Smooth muscle cell (in vitro differentiated cells): ENCODE measurements at regions not wholly inside any gene's neighbourhood (a gene's known extent, or its start where the extent isn't known, plus 50 kb on each side); places are given as distances from the start of the nearest gene placed in this dataset.

ENCODE experiments used
- DNase-seq: peaks from one replicate; lab custom pipeline; 2025; ENCODE audit not compliant: unreplicated experiment; lab: John Stamatoyannopoulos, UW
- H2AFZ ChIP-seq: fragments of 200-600 bp; sonication (generic); 2 replicates; pipeline ENCODE4 v1.6.0; 2016; ENCODE audit warnings: antibody characterized with exemption, low read depth, mild to moderate bottlenecking
- H3F3A ChIP-seq: fragments of 200-600 bp; sonication (generic); 2 replicates; pipeline ENCODE4 v1.6.0; 2017; ENCODE audit warnings: antibody characterized with exemption, low read depth
- H3K27ac ChIP-seq: fragments of 200-600 bp; sonication (generic); 2 replicates; pipeline ENCODE4 v1.5.1; 2016; ENCODE audit warnings: low read depth, mild to moderate bottlenecking
- H3K27me3 ChIP-seq: fragments of 200-600 bp; sonication (generic); 2 replicates; pipeline ENCODE4 v1.6.1; 2016; ENCODE audit warnings: low read depth, mild to moderate bottlenecking
- H3K36me3 ChIP-seq: fragments of 200-600 bp; sonication (generic); 2 replicates; pipeline ENCODE4 v1.5.1; 2016; ENCODE audit warnings: low read depth
- H3K4me1 ChIP-seq: fragments of 200-600 bp; sonication (generic); 2 replicates; pipeline ENCODE4 v1.5.1; 2016; ENCODE audit warnings: low read depth
- H3K4me2 ChIP-seq: fragments of 200-600 bp; sonication (generic); 2 replicates; pipeline ENCODE4 v1.6.0; 2016; ENCODE audit warnings: mild to moderate bottlenecking
- H3K4me3 ChIP-seq: fragments of 200-600 bp; sonication (generic); 2 replicates; pipeline ENCODE4 v1.5.1; 2016; ENCODE audit warnings: mild to moderate bottlenecking
- H3K79me2 ChIP-seq: fragments of 200-600 bp; sonication (generic); 2 replicates; pipeline ENCODE4 v1.6.0; 2016; ENCODE audit warnings: low read depth, mild to moderate bottlenecking
- H3K9ac ChIP-seq: fragments of 200-600 bp; sonication (generic); 2 replicates; pipeline ENCODE4 v1.6.0; 2016; ENCODE audit warnings: low read depth
- H3K9me3 ChIP-seq: fragments of 200-600 bp; sonication (generic); replicated peaks from 2 replicates; pipeline ENCODE4 v1.5.1; 2016; ENCODE audit warnings: low read depth
- H4K20me1 ChIP-seq: fragments of 200-600 bp; sonication (generic); 2 replicates; pipeline ENCODE4 v1.6.0; 2016; ENCODE audit warnings: low read depth
- CTCF ChIP-seq: fragments of 200-600 bp; sonication (generic); IDR thresholded peaks from 2 replicates; pipeline ENCODE4 v1.5.1; 2017; ENCODE audit warnings: borderline replicate concordance, mild to moderate bottlenecking, antibody characterized with exemption; ENCODE audit not compliant: insufficient read depth, poor library complexity, severe bottlenecking
- WGBS: methylation state at CpG from one replicate; pipeline ENCODE4 v1.1.7; 2016; ENCODE audit warnings: low lambda C conversion rate; 5-methylcytosine and 5-hydroxymethylcytosine counted together

- Histone ChIP-seq H3K27me3 (no peaks in the 10 kb centered on the region), H3K4me2 (no peak overlapping the region), H3K9ac (no peak overlapping the region), H3K4me1 (no peaks in the 10 kb centered on the region), H3K27ac (no peak overlapping the region), H4K20me1 (no peaks in the 10 kb centered on the region), H2AFZ (no peak overlapping the region), H3K4me3 (no peak overlapping the region), H3K9me3 (no peaks in the 10 kb centered on the region), H3K79me2 (no peaks in the 10 kb centered on the region), H3K36me3 (no peaks in the 10 kb centered on the region), H3F3A (no peaks in the 10 kb centered on the region)
- DNase-seq: no peak
- no peak for TF ChIP-seq CTCF
- WGBS: 95% methylated on average over 2 of the region's 2 CpGs
Observed at GRCh38 chr10:120067427-120067826, 174.9 kb downstream of the SEC23IP start.

GRCh38 chr10:120069700-120070099 is 177.2 kb downstream of the SEC23IP start:
- Histone ChIP-seq H3K4me1 (no peaks in the 10 kb centered on the region), H3K9ac (no peak overlapping the region), H3K27me3 (no peaks in the 10 kb centered on the region), H4K20me1 (no peaks in the 10 kb centered on the region), H3K36me3 (no peaks in the 10 kb centered on the region), H3K4me3 (no peak overlapping the region), H3F3A (no peaks in the 10 kb centered on the region), H3K27ac (no peak overlapping the region), H3K79me2 (no peaks in the 10 kb centered on the region), H2AFZ (no peak overlapping the region), H3K4me2 (no peak overlapping the region), H3K9me3 (no peaks in the 10 kb centered on the region)
- 81% methylated on average over 3 of the region's 3 CpGs for WGBS
- DNase-seq: no peak
- TF ChIP-seq CTCF: no peak

- WGBS: 87% methylated on average over 5 of the region's 5 CpGs
- no peak overlapping the region for H3K27ac ChIP-seq
- DNase-seq: no peak
- no peak overlapping the region for H2AFZ ChIP-seq
- no peak overlapping the region for H3K4me2 ChIP-seq
- H3K4me3 ChIP-seq: no peak overlapping the region
- H3K9ac ChIP-seq: no peak overlapping the region
- no peaks in the 10 kb centered on the region for H3F3A ChIP-seq
- peaks cover 23% of the 10 kb centered on the region for H3K27me3 ChIP-seq
- no peaks in the 10 kb centered on the region for H4K20me1 ChIP-seq
- H3K9me3 ChIP-seq: no peaks in the 10 kb centered on the region
- no peaks in the 10 kb centered on the region for H3K79me2 ChIP-seq
- no peaks in the 10 kb centered on the region for H3K4me1 ChIP-seq
- TF ChIP-seq CTCF: no peak
- no peaks in the 10 kb centered on the region for H3K36me3 ChIP-seq
Observed at GRCh38 chr10:120075349-120075748, 182.8 kb downstream of the SEC23IP start.

GRCh38 chr10:120076996-120077706 is 184.6 kb downstream of the SEC23IP start:
- DNase-seq: no peak
- H3K9me3 ChIP-seq: no peaks in the 10 kb centered on the region
- H3K4me3 ChIP-seq: no peak overlapping the region
- WGBS: 64% methylated on average over 11 of the region's 11 CpGs
- H3K9ac ChIP-seq: no peak overlapping the region
- H3K4me2 ChIP-seq: no peak overlapping the region
- peaks cover 23% of the 10 kb centered on the region for H3K27me3 ChIP-seq
- H3K27ac ChIP-seq: no peak overlapping the region
- H3K79me2 ChIP-seq: no peaks in the 10 kb centered on the region
- H3K4me1 ChIP-seq: no peaks in the 10 kb centered on the region
- H2AFZ ChIP-seq: no peak overlapping the region
- TF ChIP-seq CTCF: no peak
- no peaks in the 10 kb centered on the region for H4K20me1 ChIP-seq
- no peaks in the 10 kb centered on the region for H3F3A ChIP-seq
- no peaks in the 10 kb centered on the region for H3K36me3 ChIP-seq
